ENCODE measurements at regions not wholly inside any gene's neighbourhood (a gene's known extent, or its start where the extent isn't known, plus 50 kb on each side); places are given as distances from the start of the nearest gene placed in this dataset.

GRCh38 chr21:16307256-16307655 lies 577.5 kb downstream of the USP25 start:
- no peak for DNase-seq
- Histone ChIP-seq H3K27ac (no peak overlapping the region; the same call in 1 of the 2 replicates), H3K9me3 (replicated peaks) (no peaks in the 10 kb centered on the region), H3K36me3 (no peaks in the 10 kb centered on the region), H3K4me3 (no peak overlapping the region), H3K27me3 (no peaks in the 10 kb centered on the region), H3K4me1 (peaks cover 29% of the 10 kb centered on the region)

GRCh38 chr21:16308269-16308668 lies 578.5 kb downstream of the USP25 start:
- H3K27ac ChIP-seq, result no peak overlapping the region
- DNase-seq, result peak in 1 of 2 experiments; percentile 62

GRCh38 chr21:16309250-16309971 lies 579.6 kb downstream of the USP25 start:
- H3K4me1 ChIP-seq, result peaks cover 21% of the 10 kb centered on the region
- H3K4me3 ChIP-seq, result no peak overlapping the region
- H3K27me3 ChIP-seq, result no peaks in the 10 kb centered on the region
- no peak overlapping the region for H3K27ac ChIP-seq
- DNase-seq, result no peak
- no peaks in the 10 kb centered on the region for H3K9me3 ChIP-seq (replicated peaks)
- no peaks in the 10 kb centered on the region for H3K36me3 ChIP-seq

More at GRCh38 chr21:16308269-16308668, 578.5 kb downstream of the USP25 start:
- Histone ChIP-seq H3K9me3 (replicated peaks) (no peaks in the 10 kb centered on the region), H3K36me3 (no peaks in the 10 kb centered on the region), H3K27me3 (no peaks in the 10 kb centered on the region), H3K4me3 (no peak overlapping the region), H3K4me1 (peaks cover 21% of the 10 kb centered on the region)

GRCh38 chr21:16310176-16310575 lies 580.4 kb downstream of the USP25 start:
- DNase-seq, result no peak
- H3K27me3 ChIP-seq, result no peaks in the 10 kb centered on the region
- no peaks in the 10 kb centered on the region for H3K9me3 ChIP-seq (replicated peaks)
- no peak overlapping the region for H3K4me3 ChIP-seq
- peaks cover 20% of the 10 kb centered on the region for H3K4me1 ChIP-seq
- H3K27ac ChIP-seq, result no peak overlapping the region
- H3K36me3 ChIP-seq, result no peaks in the 10 kb centered on the region

GRCh38 chr21:16311229-16311628 lies 581.4 kb downstream of the USP25 start:
- H3K4me1 ChIP-seq, result peaks cover 16% of the 10 kb centered on the region
- no peaks in the 10 kb centered on the region for H3K36me3 ChIP-seq
- no peak overlapping the region for H3K4me3 ChIP-seq
- H3K27me3 ChIP-seq, result no peaks in the 10 kb centered on the region
- DNase-seq, result no peak
- H3K9me3 ChIP-seq (replicated peaks), result no peaks in the 10 kb centered on the region
- no peak overlapping the region for H3K27ac ChIP-seq

GRCh38 chr21:16312321-16312720 lies 582.5 kb downstream of the USP25 start:
- Histone ChIP-seq H3K4me1 (peaks cover 12% of the 10 kb centered on the region), H3K9me3 (replicated peaks) (no peaks in the 10 kb centered on the region), H3K36me3 (no peaks in the 10 kb centered on the region), H3K27ac (no peak overlapping the region), H3K27me3 (no peaks in the 10 kb centered on the region), H3K4me3 (no peak overlapping the region)
- DNase-seq, result no peak

GRCh38 chr21:16315223-16315622 lies 585.4 kb downstream of the USP25 start:
- no peaks in the 10 kb centered on the region for H3K36me3 ChIP-seq
- no peaks in the 10 kb centered on the region for H3K27me3 ChIP-seq
- H3K4me3 ChIP-seq, result no peak overlapping the region
- H3K27ac ChIP-seq, result no peak overlapping the region
- no peaks in the 10 kb centered on the region; the same call in 1 of the 2 replicates for H3K4me1 ChIP-seq
- H3K9me3 ChIP-seq (replicated peaks), result no peaks in the 10 kb centered on the region
- no peak for DNase-seq

- Histone ChIP-seq H3K27me3 (no peaks in the 10 kb centered on the region), H3K27ac (no peak overlapping the region), H3K36me3 (no peaks in the 10 kb centered on the region), H3K9me3 (replicated peaks) (no peaks in the 10 kb centered on the region), H3K4me1 (no peaks in the 10 kb centered on the region), H3K4me3 (no peak overlapping the region)
- DNase-seq, result no peak
These were observed 589.0 kb downstream of the USP25 start for GRCh38 chr21:16318651-16319300.

GRCh38 chr21:16320110-16320509 lies 590.3 kb downstream of the USP25 start:
- Histone ChIP-seq H3K9me3 (replicated peaks) (no peaks in the 10 kb centered on the region), H3K27ac (no peak overlapping the region), H3K36me3 (no peaks in the 10 kb centered on the region; the same call in 1 of the 2 replicates), H3K4me1 (no peaks in the 10 kb centered on the region), H3K27me3 (no peaks in the 10 kb centered on the region), H3K4me3 (no peak overlapping the region)
- DNase-seq, result no peak

GRCh38 chr21:16322454-16322853 lies 592.7 kb downstream of the USP25 start:
- no peak for DNase-seq
- Histone ChIP-seq H3K27me3 (no peaks in the 10 kb centered on the region), H3K4me3 (no peak overlapping the region), H3K27ac (no peak overlapping the region), H3K9me3 (replicated peaks) (no peaks in the 10 kb centered on the region), H3K36me3 (no peaks in the 10 kb centered on the region; the same call in 1 of the 2 replicates), H3K4me1 (no peaks in the 10 kb centered on the region)

- DNase-seq, result no peak
- no peak overlapping the region for H3K4me3 ChIP-seq
- H3K27me3 ChIP-seq, result no peaks in the 10 kb centered on the region
- no peaks in the 10 kb centered on the region for H3K4me1 ChIP-seq
- H3K27ac ChIP-seq, result no peak overlapping the region
- H3K9me3 ChIP-seq (replicated peaks), result no peaks in the 10 kb centered on the region
- H3K36me3 ChIP-seq, result no peaks in the 10 kb centered on the region; the same call in 1 of the 2 replicates
These were observed 593.8 kb downstream of the USP25 start for GRCh38 chr21:16323596-16323995.

GRCh38 chr21:16324630-16325029 lies 594.8 kb downstream of the USP25 start:
- no peak overlapping the region for H3K4me3 ChIP-seq
- H3K4me1 ChIP-seq, result no peaks in the 10 kb centered on the region
- H3K36me3 ChIP-seq, result no peaks in the 10 kb centered on the region; the same call in 1 of the 2 replicates
- H3K9me3 ChIP-seq (replicated peaks), result no peaks in the 10 kb centered on the region
- H3K27me3 ChIP-seq, result no peaks in the 10 kb centered on the region
- no peak overlapping the region for H3K27ac ChIP-seq
- DNase-seq, result no peak

GRCh38 chr21:16330082-16330907 lies 600.5 kb downstream of the USP25 start:
- H3K27me3 ChIP-seq, result no peaks in the 10 kb centered on the region
- no peak overlapping the region for H3K27ac ChIP-seq
- no peaks in the 10 kb centered on the region for H3K36me3 ChIP-seq
- no peaks in the 10 kb centered on the region; the same call in 1 of the 2 replicates for H3K9me3 ChIP-seq (replicated peaks)
- H3K4me3 ChIP-seq, result no peak overlapping the region
- peak; percentile 51 to 90 for DNase-seq
- H3K4me1 ChIP-seq, result no peaks in the 10 kb centered on the region

GRCh38 chr21:16330908-16331268 lies 601.1 kb downstream of the USP25 start:
- no peaks in the 10 kb centered on the region for H3K27me3 ChIP-seq
- no peaks in the 10 kb centered on the region; the same call in 1 of the 2 replicates for H3K9me3 ChIP-seq (replicated peaks)
- no peak overlapping the region for H3K4me3 ChIP-seq
- H3K36me3 ChIP-seq, result no peaks in the 10 kb centered on the region
- H3K4me1 ChIP-seq, result no peaks in the 10 kb centered on the region
- DNase-seq, result no peak
- H3K27ac ChIP-seq, result no peak overlapping the region

GRCh38 chr21:16337266-16337665 lies 607.5 kb downstream of the USP25 start:
- Histone ChIP-seq H3K4me1 (no peaks in the 10 kb centered on the region), H3K9me3 (replicated peaks) (no peaks in the 10 kb centered on the region; the same call in 1 of the 2 replicates), H3K36me3 (peaks cover 2% of the 10 kb centered on the region; the same call in 1 of the 2 replicates), H3K27me3 (no peaks in the 10 kb centered on the region), H3K27ac (no peak overlapping the region), H3K4me3 (no peak overlapping the region)
- DNase-seq, result no peak
